HG02981 (cell line): ENCODE measurements at regions not wholly inside any gene's neighbourhood (a gene's known extent, or its start where the extent isn't known, plus 50 kb on each side); places are given as distances from the start of the nearest gene placed in this dataset.
"Not testable (repeated sequence)": the region's sequence is repeated elsewhere in the genome, so short reads cannot be mapped to it uniquely, and the experiment has no call there.

Source experiments
- ATAC-seq: cut with Tn5 transposase; IDR thresholded peaks from one replicate; pipeline ENCODE4 v1.9.1; 2021; ENCODE audit warnings: mild to moderate bottlenecking, moderate library complexity; ENCODE audit not compliant: unreplicated experiment

GRCh38 chr6:21769405-21769861, 175.9 kb downstream of the SOX4 start:
- no peak for ATAC-seq

GRCh38 chr6:21769968-21770367, 176.4 kb downstream of the SOX4 start:
- no peak for ATAC-seq

GRCh38 chr6:21771626-21772320, 178.2 kb downstream of the SOX4 start:
- ATAC-seq = no peak

- no peak for ATAC-seq
Observed at GRCh38 chr6:21772477-21772876, 178.9 kb downstream of the SOX4 start.

- no peak for ATAC-seq
Observed at GRCh38 chr6:21772884-21773575, 179.5 kb downstream of the SOX4 start.

- ATAC-seq = no peak
Observed at GRCh38 chr6:21773576-21773968, 180.0 kb downstream of the SOX4 start.

DNA sequence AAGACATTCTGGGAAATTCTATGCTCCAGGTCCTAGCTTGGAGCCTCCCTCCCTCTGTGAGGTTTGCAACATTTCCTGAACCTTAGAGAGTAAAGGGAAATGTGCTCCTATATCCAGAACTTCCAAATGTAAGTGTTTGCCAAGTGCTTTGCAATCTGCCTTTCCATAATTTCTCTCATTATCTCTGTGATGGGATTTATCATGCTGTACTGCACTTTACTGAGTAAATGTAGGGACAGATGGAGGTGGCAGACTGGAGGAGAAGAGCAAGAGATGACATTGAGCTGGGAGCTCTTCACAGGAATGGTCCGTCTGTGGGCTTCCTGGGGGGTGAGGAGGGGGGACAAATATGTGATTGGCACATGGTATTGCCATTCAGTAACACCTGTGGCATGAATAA, 184.3 kb downstream of the SOX4 start:
- ATAC-seq = no peak

DNA sequence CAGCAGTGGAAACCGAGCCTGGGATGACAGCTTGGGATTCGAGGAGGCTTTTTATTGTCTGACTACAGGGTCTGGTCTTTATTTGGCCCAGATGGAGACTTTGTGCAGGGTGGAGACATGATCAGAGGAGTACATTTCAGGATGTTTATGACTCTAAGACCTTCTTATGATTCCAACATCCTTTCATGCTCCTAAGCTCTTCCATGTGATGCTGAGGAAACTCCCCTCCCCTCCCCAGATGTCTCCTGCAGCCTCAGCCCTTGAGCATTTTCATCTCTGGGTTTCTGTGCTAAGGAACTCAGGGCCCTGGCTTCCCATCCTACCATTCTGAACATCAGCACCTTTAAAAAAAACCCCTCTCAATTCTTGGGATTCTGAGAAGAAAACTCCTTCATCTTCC, 186.6 kb downstream of the SOX4 start:
- ATAC-seq = no peak

DNA sequence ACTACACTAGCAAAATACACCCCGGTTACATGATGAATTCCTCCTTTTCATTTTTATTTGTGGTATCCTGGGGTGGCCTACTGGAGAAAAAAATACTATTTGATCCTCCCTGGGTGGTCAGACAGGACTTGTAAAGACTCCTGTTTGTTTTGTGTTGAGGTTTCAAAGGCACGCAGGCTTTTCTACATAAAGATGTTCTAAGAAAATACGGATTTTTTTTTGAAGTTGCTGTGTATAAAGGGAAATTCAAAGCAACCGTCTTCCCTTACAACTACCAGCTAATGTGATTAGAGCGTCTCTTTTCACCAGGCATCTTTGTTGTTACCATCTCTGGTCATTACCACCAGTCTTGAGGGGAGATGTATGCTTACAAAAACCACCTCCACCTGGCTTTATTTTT, 187.1 kb downstream of the SOX4 start:
- ATAC-seq = no peak

DNA sequence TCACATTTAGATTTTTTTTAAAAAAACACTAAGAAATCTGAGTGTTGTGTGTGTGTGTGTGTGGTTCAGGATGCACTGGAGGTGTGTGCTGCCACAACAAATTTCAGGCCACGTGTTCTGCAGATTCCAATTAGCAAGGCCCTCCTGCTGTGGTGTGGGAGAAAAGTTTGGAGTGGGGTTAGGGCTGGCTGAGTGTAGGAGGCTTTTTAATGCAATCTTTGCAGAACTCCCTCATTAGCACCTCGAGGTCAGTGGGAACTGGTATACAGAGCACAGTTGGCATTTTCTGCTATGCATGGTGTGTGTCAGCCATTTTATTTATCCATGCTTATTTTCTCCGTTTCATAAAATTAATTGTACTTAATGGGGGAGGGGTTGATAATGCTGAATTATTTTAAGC, 187.6 kb downstream of the SOX4 start:
- ATAC-seq = no peak

- ATAC-seq = no peak
Observed at GRCh38 chr6:21785164-21785563, 191.6 kb downstream of the SOX4 start.

DNA sequence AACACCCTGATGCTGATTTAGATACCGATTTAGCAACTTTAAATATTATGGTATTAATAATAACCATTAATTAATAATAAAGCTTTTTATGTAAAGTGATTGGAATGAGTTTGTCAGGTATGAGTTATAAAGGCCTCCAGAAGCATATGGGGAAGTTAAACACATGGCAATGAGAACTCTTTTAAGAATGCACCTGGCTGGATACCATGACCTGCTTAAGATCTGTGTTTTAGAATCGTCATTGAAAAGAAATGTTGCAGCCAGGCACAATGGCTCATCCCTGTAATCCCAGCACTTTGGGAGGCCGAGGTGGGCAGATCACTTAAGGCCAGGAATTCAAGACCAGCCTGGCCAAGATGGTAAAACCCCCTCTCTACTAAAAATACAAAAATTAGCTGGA, 197.5 kb downstream of the SOX4 start:
- no peak for ATAC-seq

DNA sequence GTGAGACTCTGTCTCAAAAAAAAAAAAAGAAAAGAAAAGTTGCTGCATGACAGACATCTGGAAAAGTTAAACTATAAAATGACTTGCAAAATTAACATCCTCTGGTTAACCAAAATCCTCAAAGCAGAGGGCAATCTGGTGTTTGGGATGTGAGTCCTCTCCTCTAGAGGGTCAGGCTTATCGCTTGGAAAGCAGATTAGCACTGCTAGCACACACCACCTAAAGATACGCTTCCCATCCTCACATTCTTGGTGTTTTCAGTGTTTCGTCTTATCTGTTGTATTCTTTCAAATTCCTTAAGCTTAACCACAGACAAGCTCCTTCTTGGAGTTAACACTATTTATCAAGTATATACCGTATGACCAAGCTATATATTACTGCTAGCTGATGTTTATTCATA, 198.0 kb downstream of the SOX4 start:
- ATAC-seq = no peak

DNA sequence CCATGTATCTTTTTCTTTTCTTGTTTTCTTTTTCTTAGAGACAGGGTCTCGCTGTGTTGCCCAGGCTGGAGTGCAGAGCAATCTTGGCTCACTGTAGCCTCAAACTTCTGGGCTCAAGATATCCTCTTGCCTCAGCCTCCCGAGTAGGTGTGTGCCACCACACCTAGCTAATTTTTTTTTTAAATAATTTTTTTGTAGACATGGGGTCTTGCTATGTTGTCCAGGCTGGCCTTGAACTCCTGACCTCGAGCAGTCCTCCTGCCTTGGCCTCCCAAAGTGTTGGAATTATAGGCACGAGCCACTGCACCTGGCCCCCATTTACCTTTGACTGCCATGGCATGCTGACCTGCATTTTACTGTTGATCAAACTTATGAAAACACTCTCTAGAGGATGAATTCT, 198.6 kb downstream of the SOX4 start:
- no peak for ATAC-seq

GRCh38 chr6:21796979-21797378, 203.4 kb downstream of the SOX4 start:
- not testable (repeated sequence) for ATAC-seq

- ATAC-seq = no peak
Observed at GRCh38 chr6:21798468-21798867, 204.9 kb downstream of the SOX4 start.

- ATAC-seq = no peak
Observed at GRCh38 chr6:21800330-21800729, 206.8 kb downstream of the SOX4 start.

GRCh38 chr6:21800948-21801438, 207.4 kb downstream of the SOX4 start:
- ATAC-seq = no peak

DNA sequence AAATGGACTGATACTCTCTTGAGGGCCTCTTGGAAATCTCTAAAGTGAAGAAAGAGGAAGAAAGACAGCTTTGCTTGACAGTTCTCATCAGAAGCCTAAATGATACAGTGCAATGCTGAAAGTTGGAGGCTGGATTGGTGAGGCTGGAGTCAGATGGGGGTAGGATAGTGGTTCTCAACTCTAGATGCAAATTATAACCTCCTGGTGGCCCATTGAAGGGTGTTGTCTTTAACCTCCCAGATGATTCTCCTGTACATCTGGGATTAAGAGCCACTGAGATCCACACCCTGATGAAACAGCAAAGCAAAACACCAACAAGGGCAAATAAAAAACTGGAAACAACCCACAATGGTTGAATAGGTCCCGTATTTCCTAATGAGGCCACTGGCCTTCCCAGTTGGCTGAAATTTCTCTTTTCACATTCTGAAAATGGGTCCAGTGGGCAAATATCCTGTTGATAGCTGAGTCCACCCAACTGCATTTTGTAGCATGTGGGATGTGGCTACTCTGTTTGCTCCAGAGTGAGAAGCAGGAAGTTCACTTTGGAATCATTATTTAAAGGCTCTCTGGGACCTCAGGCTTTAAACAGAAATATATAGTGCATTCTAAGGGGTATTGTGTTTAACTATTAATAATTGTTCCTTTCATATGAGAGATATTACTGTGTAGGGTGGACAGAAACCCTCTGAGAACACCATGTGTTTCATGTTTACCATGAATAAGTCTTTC, 208.1 kb downstream of the SOX4 start:
- ATAC-seq = no peak

DNA sequence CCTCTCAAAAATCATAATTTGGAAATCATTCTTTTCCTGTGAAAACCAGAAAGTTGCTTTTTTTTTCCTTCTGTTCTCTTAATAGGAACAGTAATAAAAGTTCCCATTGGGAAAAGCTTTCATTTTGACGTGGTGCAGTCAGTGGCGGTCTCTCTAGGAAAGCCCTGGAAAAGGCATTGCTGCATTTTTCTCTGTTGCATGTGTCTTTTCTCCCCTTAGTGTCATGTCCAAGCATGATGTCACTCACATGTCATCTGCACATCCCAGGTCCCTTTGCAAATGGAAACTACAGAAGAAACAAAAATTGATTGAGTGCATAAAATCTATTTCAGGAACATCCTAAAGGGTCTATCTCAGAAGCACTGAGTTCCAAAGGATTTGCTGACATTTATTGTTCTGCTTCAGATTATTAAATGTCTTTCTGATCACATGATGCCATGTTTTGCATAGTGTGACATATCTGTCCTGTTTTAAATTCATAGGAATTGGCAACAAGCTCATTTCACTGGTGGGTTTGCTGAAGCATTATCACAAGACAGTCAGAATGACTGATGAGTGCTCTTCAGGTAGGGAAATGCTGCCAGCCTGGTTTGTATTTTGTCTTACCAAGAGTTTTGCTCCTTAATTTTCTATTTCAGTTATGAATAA, 208.7 kb downstream of the SOX4 start:
- no peak for ATAC-seq

DNA sequence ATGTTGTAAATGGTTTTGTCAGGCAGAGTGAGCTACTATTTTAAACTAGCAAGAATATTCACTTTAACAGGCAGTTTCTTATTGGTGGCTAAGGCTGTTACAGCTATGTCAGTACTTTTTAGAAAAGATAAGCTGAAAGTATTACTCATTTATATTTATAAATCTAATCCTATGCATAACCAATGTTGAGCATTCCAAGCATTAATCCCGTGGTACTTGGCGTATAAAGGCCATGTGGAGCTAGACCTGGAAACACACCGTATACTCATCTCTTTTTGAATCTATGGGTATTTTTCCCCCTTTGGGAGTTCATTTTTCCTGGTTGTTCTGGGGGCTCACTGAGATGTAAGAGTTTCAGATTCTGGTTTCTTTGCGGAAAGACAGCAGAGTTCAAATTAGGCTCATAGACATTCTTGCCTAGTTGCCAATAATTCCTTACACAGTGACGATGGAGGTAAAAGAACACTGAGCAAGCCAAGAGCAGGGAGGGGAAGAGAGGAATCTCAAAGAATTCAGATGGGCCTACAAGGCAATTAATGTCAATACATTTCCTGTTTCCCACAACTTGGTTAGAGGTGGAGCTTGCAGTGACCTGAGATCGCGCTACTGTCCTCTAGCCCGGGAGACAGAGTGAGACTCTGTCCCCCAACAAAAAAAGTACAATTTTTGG, 211.5 kb downstream of the SOX4 start:
- ATAC-seq = no peak
